CD1c-positive myeloid dendritic cell (primary cell): ENCODE measurements at regions not wholly inside any gene's neighbourhood (a gene's known extent, or its start where the extent isn't known, plus 50 kb on each side); places are given as distances from the start of the nearest gene placed in this dataset.
"Not testable (repeated sequence)": the region's sequence is repeated elsewhere in the genome, so short reads cannot be mapped to it uniquely, and the experiment has no call there.

Source experiments
- DNase-seq: peaks from one replicate; pipeline ENCODE4 v3.0.0-alpha.2; 2016; ENCODE audit errors: extremely low spot score

DNA sequence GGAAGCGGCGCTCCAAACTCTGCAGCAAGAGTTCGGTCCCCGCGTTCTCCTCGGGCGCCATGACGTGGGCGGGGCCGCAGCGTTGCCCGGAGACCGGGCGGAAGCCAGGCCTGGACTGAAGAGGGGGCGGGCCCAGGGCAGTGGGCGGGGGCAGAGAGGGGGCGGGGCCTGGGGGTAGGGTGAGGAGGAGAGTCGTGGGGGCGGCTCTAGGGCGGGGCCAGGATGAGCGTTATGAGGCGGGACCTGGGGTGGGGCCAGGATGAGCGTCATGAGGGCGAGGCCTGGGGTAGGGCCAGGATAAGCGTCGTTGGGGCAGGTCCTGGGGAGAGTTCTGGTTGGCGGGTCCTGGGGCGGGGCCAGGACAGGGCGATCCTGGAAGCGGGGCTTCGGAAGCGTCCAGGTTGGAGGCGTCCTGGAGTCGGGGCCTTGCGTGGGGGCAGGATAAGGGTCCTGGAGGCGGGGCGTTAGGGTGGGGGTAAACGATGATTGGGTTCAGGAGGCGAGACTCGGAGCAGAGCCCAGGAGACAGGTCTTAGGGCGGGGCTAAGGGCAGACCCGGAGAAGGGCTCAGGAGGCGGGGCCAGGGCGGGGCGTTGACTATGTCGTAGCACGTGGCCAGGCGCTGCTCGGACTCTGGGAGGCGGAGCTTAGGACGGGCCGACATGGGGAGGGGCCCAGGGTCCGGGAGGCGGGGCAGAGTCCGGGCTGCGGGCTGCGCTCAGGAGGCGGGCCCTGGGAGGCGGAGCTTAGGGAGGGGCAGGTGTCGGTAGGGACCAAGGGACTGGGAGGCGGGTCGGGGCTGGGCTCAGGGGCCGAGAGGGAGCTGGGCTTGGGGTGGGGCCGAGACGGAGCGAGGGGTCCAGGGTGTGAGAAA lies 131.1 kb upstream of the ALDH3B2 start:
- DNase-seq, result peak; percentile 94

DNA sequence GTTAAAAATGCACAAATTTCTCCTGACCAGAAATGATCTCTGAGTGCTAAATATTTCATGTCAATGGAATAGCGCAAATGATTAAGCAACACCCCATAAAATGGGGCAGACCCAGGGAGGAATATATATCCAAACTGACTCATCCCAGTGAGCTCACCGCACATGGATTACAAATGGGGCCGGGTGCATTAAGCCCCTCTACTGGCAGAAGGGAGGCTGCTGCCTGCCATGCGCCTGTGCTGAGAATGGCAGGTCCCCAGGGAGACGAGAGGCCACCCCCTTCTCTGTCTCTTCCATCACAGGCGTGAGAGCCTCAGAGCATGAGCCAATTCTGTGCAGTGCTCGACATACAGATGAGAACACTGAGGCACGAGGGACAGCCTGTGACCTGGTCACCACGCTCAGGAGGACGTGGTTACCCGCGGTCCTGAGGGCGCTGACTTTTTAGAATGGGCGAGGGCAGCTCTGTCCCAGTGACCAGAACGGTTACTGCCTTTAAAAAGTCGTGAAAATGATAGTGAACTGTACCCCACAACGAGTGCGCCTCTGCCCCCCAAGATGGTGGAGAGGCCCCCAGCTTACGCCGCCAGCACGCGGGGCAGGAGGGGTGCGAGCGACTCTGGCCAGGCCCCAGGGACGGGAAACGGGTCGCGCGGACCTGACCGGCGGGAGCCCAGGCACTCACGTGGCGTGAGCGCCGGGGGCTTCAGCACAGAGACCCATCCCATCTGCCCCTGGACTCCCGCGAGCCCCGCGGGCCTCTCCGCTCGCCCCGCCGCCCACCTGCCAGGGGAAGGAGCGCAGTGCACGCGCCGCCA lies 130.2 kb upstream of the ALDH3B2 start:
- DNase-seq, result peak; percentile 14

DNA sequence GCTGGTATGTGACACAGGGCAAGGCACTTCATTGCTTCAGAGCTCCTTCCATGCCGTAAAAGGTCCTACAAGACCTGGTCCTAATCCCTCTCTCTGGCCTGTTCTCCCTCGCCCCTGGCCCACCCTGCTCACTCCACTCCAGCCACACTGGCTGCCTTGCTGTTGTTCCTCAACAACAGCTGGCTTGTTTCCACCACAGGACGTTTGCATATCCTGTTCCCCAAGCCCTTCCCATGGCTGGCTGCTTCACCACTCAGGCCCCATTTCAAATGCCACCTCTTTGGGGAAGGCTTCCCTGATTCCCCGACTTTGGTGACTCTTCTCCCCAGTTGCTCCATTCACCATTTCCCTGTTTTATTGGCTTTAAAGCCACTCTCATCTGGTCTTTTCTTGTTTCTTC lies 129.1 kb upstream of the ALDH3B2 start:
- not testable (repeated sequence) for DNase-seq

DNA sequence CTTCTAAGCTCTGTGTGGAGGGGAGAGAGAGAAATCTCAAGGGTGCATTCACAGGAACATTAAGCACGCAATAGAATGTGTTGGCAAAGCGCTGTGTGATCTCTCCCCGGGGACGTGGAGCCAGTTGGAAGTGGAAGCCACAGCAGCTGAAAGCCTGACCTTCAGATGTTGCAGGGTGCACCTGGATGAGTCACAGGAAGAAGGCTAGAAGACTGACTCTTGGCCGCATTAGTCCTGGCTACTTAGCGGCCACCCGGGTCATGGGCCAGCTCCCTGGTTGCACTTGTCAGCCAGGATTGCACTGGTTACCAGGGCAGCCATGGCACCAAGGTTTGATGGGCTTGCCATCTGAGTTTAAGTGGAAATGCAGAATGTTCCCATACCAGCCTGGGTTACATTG lies 128.6 kb upstream of the ALDH3B2 start:
- not testable (repeated sequence) for DNase-seq

DNA sequence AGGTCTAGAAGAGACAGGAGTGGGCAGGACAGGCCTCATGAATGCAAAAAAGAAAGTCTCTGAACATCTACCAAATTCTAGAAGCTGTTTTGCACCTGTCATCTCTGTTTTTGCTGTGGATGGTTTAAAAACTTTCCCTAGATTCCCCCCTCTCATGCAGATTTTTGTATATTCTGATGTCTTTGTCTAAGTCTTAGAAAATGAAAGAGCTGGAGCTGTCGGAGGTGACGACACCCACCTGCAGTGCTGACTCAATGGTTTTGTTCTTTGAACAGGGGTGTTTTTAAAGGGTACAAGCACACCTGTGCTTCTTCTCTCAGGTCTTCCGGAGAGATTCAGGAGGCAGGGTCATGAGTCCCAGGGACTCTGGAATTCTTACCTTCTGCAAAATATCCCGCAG lies 128.2 kb upstream of the ALDH3B2 start:
- not testable (repeated sequence) for DNase-seq

DNA sequence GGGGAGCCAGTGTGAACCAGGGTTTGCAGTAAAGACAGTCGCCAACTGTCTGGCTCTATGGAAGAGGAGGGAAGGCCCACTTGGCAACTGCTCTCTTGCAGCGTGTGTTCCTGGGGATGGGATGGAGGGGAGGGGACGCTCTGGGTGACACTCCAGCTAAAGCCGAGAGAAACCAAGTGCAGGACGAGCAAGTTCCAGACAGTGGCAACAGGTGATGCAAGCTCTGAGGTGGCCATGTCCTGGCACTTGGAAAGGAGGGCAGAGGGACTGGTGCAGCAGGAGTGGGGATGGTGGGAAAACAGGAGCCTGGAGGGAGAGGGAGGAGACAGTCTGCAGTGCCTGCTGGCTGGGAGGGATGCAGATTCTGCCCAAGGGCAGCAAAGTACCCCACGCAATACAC lies 127.0 kb upstream of the ALDH3B2 start:
- not testable (repeated sequence) for DNase-seq

DNA sequence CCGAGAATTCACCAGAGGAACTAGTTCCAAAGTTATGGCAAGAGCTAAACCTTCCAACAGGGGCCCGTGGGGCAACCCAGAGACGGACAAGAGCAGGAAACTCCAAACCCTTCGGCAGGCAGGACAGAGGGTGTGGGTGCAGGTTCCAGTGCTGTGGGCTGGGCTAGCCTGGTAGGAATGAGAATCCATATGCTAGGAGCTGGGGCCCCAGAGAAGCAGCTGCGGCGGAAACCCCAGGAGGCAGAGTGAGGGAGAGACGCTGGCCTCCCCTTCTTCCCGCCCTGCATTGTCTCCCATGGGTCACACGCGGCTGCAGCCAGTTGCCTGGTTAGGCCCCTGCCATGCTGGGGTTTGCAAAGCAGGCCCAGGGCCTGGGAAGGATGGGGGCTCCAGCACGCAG lies 126.2 kb upstream of the ALDH3B2 start:
- not testable (repeated sequence) for DNase-seq

DNA sequence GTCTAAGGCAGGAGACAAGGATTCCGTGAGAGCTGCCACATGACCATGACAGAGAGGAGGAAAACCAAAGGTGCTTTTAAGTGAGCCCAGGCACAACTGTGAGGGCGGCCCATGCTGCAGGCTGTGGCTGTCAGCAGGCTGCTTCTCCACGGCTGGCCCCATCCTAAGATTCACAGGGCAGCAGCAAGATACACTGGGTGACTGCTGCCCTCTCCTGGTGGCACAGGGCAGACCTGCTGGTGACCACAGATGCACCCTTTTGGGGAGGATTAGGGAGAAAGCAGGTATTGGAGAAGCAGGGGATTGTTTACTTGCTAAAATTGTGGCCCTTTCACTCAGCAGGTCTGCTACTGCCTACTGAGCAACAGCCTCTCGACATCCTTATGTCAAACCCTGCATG lies 125.4 kb upstream of the ALDH3B2 start:
- not testable (repeated sequence) for DNase-seq

DNA sequence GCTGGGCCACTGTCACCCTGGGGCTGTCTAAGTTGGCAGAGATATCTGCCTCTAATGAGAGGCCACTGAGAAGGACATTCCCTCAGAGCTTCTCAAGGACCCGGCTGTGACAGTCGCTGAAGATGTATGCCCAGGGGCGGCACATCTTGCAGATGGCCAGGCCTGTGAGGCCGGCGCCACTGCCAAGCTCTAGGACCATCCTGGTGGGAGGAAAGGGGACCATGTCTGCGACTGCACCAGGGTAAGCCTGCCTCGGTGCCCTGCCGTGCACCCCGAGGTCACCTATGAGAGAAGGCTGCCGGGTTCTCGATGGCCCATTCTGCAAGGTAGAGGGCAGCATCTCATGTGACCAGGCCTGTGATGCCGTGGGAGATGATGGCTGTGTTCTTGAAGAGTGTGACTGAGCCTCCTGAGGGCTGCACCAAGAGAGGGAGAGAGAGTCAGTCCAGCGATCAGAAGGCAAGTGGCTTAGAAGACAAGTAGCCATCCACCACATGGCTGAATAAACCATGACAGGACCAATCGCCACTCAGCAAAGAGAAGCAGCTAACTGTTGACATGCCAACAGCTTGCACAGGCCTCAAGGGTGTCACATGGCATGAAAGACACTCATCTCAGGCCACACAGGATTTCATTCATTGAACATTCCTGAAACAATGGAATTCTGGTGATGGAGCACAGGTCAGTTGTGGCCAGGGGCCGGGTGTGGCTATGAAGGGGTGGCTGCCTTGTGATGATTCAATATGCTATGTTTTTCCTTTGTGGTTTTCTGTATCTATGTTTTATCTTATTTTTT lies 123.5 kb upstream of the ALDH3B2 start:
- not testable (repeated sequence) for DNase-seq

DNA sequence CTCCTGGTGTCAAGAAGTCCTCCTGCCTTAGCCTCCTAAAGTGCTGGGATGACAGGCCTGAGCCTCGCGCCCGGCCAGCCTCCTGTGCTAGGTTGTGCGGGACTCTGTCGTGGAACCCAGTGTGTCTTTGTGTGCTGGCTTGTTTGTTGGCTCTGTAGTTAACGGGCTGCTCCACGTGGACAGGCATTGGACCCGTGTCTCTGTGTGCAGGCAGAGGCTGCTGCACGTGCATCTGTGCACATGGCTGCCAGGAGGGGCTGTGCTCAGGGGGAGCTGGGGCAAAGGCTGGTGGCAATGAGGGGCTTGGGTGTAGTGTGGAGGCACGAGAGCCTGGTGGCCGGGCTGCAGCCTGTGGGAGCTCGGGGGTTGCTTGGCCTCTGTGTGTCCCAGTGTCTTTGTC lies 121.3 kb upstream of the ALDH3B2 start:
- no peak for DNase-seq

DNA sequence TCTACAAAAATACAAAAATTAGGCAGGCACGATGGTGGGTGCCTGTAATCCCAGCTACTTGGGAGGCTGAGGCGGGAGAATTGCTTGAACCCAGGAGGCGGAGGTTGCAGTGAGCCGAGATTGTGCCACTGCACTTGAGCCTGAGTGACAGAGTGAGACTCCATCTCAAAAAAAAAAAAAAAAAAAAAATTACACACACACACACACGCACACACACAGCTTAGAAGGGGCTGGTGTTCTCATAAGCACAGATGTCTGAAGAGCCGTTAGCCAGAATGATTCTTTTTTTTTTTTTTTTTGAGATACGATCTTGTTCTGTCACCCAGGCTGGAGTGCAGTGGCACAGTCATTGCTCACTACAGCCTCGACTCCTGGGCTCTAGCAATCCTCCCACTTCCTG lies 119.3 kb upstream of the ALDH3B2 start:
- not testable (repeated sequence) for DNase-seq

DNA sequence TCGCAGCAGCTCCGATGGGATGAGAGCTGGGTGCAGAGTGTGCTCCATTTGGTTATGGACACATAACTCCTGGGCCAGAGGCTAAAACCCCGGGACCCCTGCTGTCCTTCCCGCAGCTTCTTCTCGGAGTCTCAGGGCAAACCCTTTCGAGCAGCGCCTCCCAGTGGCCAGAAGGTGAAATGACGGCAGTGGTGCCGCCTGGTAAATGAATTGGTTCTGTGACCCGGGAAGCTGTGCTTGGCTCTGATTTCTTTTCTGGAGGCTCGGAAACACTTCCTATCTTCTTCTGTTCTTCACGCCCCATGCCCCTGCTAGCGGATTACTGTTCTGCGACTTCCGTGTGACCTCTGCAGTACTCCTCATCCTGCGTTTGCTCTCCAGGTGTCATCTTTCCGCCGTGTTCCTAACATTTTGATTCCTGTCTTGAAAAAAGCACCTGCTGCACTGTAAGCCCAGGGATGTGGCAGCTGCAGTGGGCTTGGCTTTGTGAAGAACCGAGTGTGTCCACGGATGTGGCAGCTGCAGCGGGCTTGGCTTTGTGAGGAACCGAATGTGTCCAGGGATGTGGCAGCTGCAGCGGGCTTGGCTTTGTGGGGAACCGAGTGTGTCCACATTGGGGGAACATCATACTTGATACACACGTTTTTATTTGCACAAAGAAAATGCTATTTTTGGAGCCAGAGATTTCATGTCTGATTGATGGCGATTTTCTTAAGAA lies 118.0 kb upstream of the ALDH3B2 start:
- not testable (repeated sequence) for DNase-seq

DNA sequence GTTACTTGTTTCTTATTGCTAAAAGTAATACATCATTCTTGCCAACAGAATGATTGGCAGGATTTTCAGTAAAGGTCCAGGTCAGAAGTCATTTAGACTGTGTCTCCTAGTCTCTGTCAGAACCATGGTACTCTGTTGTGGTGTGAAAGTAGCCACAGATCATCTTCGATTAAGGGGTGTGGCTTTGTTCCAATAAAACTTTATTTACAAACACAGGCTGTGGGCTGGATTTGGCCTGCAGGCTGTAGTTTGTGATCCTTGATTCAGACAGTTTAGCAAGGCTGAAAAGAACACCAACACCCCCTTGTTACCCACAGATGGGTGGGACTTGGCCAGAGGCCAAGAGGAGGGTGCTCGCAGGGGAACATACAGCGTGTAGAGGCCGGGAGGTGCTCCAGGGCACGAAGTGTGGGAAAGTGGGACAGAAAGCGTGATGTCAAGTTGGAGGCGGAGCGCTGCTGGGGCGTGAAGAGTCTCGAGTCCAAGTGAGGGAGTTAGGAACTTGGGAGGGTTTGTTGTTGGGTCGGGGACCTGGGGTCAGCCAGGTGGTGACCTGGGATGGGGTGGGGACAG lies 117.3 kb upstream of the ALDH3B2 start:
- DNase-seq, result not testable (repeated sequence)

DNA sequence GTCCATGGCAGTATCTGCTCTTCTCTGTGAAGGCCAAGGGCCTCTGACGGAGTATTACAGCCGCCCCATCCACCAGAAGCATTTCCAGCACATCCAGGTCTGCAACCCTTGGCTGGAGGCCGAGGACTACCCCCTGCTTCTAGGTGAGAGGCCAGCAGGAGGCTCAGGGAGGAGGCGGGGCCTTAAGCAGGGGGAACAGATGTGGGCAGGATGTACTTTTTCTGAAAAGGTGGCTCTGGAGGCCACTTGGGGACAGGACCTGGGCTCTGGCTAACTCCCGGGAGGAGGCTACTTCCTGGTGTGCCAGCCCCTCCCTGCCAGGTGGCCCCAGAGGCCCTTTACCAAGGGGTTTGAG lies 113.9 kb upstream of the ALDH3B2 start:
- DNase-seq, result not testable (repeated sequence)

DNA sequence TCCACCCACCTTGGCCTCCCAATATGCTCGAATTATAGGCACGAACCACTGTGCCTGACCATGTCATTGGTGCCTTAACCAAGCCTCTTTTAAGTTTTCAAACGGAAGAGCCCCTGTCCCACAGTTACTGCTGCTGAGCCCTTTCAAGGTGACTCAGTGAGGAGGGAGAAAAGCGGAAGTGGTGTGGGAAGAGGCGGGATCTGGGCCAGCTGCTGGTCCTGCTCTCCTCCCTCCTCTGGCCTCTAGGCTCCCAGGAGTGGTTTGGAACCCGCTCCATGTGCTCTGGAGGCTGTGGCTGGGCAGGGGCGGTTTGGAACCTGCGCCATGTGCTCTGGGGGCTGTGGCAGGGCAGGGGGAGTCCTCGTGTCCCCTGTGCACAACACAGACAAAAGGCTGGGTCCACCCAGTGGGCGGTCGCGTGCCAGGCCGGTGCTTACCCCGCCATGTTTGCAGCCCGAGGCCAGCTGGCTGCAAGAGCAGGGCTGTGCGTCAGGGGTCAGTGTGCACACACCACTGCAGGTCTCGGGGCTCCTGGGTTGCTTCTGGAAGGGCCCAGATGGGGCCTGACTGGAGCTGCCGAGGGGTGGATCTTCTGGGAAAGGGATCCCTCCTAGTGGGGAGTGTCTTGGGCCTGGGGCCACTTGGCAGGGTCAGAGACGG lies 113.4 kb upstream of the ALDH3B2 start:
- not testable (repeated sequence) for DNase-seq

DNA sequence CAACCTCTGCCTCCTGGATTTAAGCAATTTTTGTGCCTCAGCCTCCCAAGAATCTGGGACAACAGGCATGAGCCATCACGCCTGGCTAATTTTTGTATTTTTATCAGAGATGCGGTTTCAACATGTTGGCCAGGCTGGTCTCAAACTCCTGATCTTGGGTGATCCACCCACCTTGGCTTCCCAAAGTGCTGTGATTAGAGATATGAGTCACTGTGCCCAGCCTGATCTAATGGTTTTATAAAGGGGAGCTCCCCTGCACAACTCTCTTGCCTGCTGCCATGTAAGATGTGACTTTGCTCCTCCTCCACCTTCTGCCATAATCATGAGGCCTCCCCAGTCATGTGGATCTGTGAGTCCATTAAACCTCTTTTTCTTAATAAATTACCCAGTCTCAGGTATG lies 107.5 kb upstream of the ALDH3B2 start:
- DNase-seq, result not testable (repeated sequence)

DNA sequence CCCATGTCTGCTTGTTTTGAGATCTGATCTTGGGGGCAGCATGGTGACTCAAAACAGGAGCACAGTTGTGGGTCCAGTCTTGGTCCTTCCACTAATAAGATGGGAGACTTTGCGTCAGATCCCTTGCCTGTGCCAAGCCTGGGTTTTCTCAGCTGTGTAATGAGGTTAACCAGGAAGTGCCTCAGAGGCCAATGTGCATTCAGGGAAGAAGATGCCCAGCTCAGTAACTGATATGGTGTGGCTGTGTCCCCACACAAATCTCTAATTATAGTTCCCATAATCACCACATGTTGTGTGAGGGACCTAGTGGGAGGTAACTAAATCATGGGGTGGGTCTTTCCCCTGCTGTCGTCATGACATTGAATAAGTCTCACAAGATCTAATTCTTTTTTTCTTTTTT lies 107.1 kb upstream of the ALDH3B2 start:
- not testable (repeated sequence) for DNase-seq

DNA sequence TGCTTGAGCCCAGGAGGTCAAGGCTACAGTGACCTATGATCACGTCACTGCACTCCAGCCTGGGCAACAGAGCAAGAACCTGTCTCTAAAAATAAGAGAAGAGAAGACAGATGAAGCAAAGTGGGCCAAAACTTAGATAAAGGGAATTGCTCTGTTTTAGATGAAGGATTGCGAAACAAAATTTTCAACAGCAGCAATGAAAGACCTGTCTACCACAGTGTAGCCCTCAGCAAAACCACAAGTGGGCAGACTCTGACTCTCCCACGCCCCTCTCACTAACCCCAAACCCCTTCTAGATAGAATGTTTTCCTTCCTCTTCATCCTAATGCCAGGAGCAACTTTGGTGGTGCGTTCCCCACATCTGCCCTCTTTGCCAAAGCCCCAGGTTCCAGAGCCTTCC lies 105.6 kb upstream of the ALDH3B2 start:
- peak; percentile 17 for DNase-seq

DNA sequence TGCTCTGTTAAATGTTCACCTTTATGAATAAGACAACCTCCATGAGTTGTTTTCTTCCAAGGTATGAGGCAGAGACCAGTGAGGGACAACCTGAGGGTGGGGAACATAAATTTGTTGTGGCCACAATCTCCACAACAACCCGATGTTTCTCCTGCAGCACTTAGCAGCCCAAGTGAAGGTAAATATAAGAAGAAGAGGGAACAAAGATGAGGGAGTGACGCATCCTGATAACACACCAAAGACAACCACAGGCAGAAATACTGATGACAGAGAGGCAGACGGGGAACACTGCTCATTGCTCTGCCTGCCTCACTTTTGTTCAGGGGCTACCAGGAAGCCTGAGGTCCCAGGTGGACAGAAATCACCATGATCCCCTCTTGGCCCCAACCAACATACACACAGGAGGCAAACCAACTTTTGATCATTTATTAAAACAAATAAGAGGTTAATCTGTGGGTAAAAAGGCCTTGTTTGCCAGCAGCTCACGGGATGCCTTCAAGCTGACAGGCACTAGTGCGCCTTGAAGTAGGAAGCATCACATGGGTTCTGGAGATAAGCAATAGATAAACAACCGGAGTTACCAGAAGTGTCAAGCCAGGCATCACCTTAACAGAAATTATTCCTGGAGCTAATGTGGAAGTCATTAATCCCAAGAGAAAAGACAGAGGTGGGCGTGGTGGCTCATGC lies 104.9 kb upstream of the ALDH3B2 start:
- not testable (repeated sequence) for DNase-seq
